Hepatocyte (in vitro differentiated cells): ENCODE measurements at regions not wholly inside any gene's neighbourhood (a gene's known extent, or its start where the extent isn't known, plus 50 kb on each side); places are given as distances from the start of the nearest gene placed in this dataset.

Experiments
- DNase-seq: peaks from one replicate; pipeline ENCODE4 v3.0.0-alpha.2; 2016; ENCODE audit warnings: low spot score
- H2AFZ ChIP-seq: fragments of 200-600 bp; sonication (generic); 2 replicates; pipeline ENCODE4 v1.6.0; 2016; ENCODE audit warnings: antibody characterized with exemption, mild to moderate bottlenecking
- H3K27ac ChIP-seq: fragments of 200-600 bp; sonication (generic); 2 replicates; pipeline ENCODE4 v1.5.1; 2016; ENCODE audit warnings: mild to moderate bottlenecking
- H3K27me3 ChIP-seq: fragments of 200-600 bp; sonication (generic); 2 replicates; pipeline ENCODE4 v1.6.1; 2016
- H3K36me3 ChIP-seq: fragments of 200-600 bp; sonication (generic); replicated peaks from 2 replicates; pipeline ENCODE4 v1.5.1; 2016; ENCODE audit warnings: low read depth; ENCODE audit not compliant: insufficient read depth
- H3K4me1 ChIP-seq: fragments of 200-600 bp; sonication (generic); 2 replicates; pipeline ENCODE4 v1.5.1; 2016; ENCODE audit warnings: mild to moderate bottlenecking, moderate library complexity; ENCODE audit not compliant: insufficient read depth
- H3K4me2 ChIP-seq: fragments of 200-600 bp; sonication (generic); 2 replicates; pipeline ENCODE4 v1.6.0; 2016
- H3K4me3 ChIP-seq: fragments of 200-600 bp; sonication (generic); 2 replicates; pipeline ENCODE4 v1.5.1; 2016; ENCODE audit warnings: mild to moderate bottlenecking
- H3K79me2 ChIP-seq: fragments of 200-600 bp; sonication (generic); 2 replicates; pipeline ENCODE4 v1.6.0; 2017; ENCODE audit warnings: mild to moderate bottlenecking
- H3K9me2 ChIP-seq: fragments of 200-600 bp; sonication (generic); replicated peaks from 2 replicates; pipeline ENCODE4 v1.6.0; 2017; ENCODE audit warnings: mild to moderate bottlenecking; ENCODE audit not compliant: insufficient read depth
- H3K9me3 ChIP-seq: fragments of 200-600 bp; sonication (generic); 2 replicates; pipeline ENCODE4 v1.5.1; 2016; ENCODE audit warnings: low read depth, mild to moderate bottlenecking
- H4K20me1 ChIP-seq: fragments of 200-600 bp; sonication (generic); 2 replicates; pipeline ENCODE4 v1.6.0; 2016; ENCODE audit warnings: mild to moderate bottlenecking; ENCODE audit not compliant: insufficient read depth, poor library complexity, severe bottlenecking
- CTCF ChIP-seq: fragments of 200-600 bp; sonication (generic); IDR thresholded peaks from 2 replicates; pipeline ENCODE4 v1.5.1; 2016; ENCODE audit warnings: antibody characterized with exemption, mild to moderate bottlenecking; ENCODE audit not compliant: poor library complexity
- EZH2 ChIP-seq: fragments of 200-600 bp; sonication (generic); IDR thresholded peaks from 2 replicates; pipeline ENCODE4 v1.6.1; 2016; ENCODE audit warnings: antibody characterized with exemption, mild to moderate bottlenecking, borderline replicate concordance
- EZH2phosphoT487 ChIP-seq: fragments of 200-600 bp; sonication (generic); IDR thresholded peaks from one replicate; pipeline ENCODE4 v1.6.1; 2018; ENCODE audit warnings: antibody characterized with exemption, mild to moderate bottlenecking, low read depth, moderate library complexity; ENCODE audit not compliant: unreplicated experiment, severe bottlenecking
- WGBS: methylation state at CpG from one replicate; pipeline ENCODE4 v1.1.6; 2016; ENCODE audit warnings: low lambda C conversion rate; ENCODE audit errors: missing lambda C conversion rate; 5-methylcytosine and 5-hydroxymethylcytosine counted together

- Histone ChIP-seq H3K27ac (no peak overlapping the region), H3K4me3 (no peak overlapping the region)
- DNase-seq = no peak
These were observed 547.2 kb downstream of the ANKRD7 start for GRCh38 chr7:118771672-118772071.

GRCh38 chr7:118777308-118777707, 552.8 kb downstream of the ANKRD7 start:
- H3K4me2 ChIP-seq = no peak overlapping the region
- TF ChIP-seq EZH2 = no peak
- no peaks in the 10 kb centered on the region for H3K4me1 ChIP-seq
- H3K36me3 ChIP-seq = no peaks in the 10 kb centered on the region
- DNase-seq = no peak
- H3K9me2 ChIP-seq = no peaks in the 10 kb centered on the region
- H2AFZ ChIP-seq = no peak overlapping the region
- H3K79me2 ChIP-seq = no peaks in the 10 kb centered on the region
- H4K20me1 ChIP-seq = no peaks in the 10 kb centered on the region
- 85% methylated on average over 1 of the region's 1 CpG for WGBS
- H3K27me3 ChIP-seq = no peaks in the 10 kb centered on the region
- no peak overlapping the region for H3K4me3 ChIP-seq
- H3K9me3 ChIP-seq = no peaks in the 10 kb centered on the region
- no peak overlapping the region for H3K27ac ChIP-seq

More at GRCh38 chr7:118771672-118772071, 547.2 kb downstream of the ANKRD7 start:
- H3K36me3 ChIP-seq = no peaks in the 10 kb centered on the region
- no peaks in the 10 kb centered on the region for H3K4me1 ChIP-seq
- no peaks in the 10 kb centered on the region for H3K27me3 ChIP-seq
- H4K20me1 ChIP-seq = no peaks in the 10 kb centered on the region
- H3K9me2 ChIP-seq = no peaks in the 10 kb centered on the region
- no peak overlapping the region for H2AFZ ChIP-seq
- H3K9me3 ChIP-seq = no peaks in the 10 kb centered on the region
- H3K79me2 ChIP-seq = no peaks in the 10 kb centered on the region
- TF ChIP-seq EZH2phosphoT487 = no peak
- TF ChIP-seq CTCF = no peak
- no peak for TF ChIP-seq EZH2
- no peak overlapping the region for H3K4me2 ChIP-seq

- WGBS = 92% methylated on average over 4 of the region's 4 CpGs
- H3K79me2 ChIP-seq = no peaks in the 10 kb centered on the region
- H3K36me3 ChIP-seq = no peaks in the 10 kb centered on the region
- no peak overlapping the region for H2AFZ ChIP-seq
- no peaks in the 10 kb centered on the region for H3K4me1 ChIP-seq
- H3K27me3 ChIP-seq = no peaks in the 10 kb centered on the region
- TF ChIP-seq EZH2 = no peak
- no peak for TF ChIP-seq EZH2phosphoT487
- no peak for TF ChIP-seq CTCF
- H3K4me2 ChIP-seq = no peak overlapping the region
- no peak overlapping the region for H3K4me3 ChIP-seq
- H3K9me2 ChIP-seq = no peaks in the 10 kb centered on the region
- no peak for DNase-seq
- no peaks in the 10 kb centered on the region for H3K9me3 ChIP-seq
- no peaks in the 10 kb centered on the region for H4K20me1 ChIP-seq
- no peak overlapping the region for H3K27ac ChIP-seq
These were observed 568.2 kb downstream of the ANKRD7 start for GRCh38 chr7:118792682-118793081.

- Histone ChIP-seq H3K4me2 (no peak overlapping the region), H3K4me1 (no peaks in the 10 kb centered on the region), H3K79me2 (no peaks in the 10 kb centered on the region), H3K36me3 (no peaks in the 10 kb centered on the region), H2AFZ (no peak overlapping the region), H3K4me3 (no peak overlapping the region), H3K9me3 (no peaks in the 10 kb centered on the region), H4K20me1 (no peaks in the 10 kb centered on the region), H3K27me3 (no peaks in the 10 kb centered on the region), H3K27ac (no peak overlapping the region), H3K9me2 (no peaks in the 10 kb centered on the region)
- 75% methylated on average over 1 of the region's 1 CpG for WGBS
- TF ChIP-seq CTCF (no peak), EZH2phosphoT487 (no peak), EZH2 (no peak)
- no peak for DNase-seq
These were observed 569.1 kb downstream of the ANKRD7 start for GRCh38 chr7:118793582-118793981.
